Panc1 (cell line): ENCODE measurements at regions not wholly inside any gene's neighbourhood (a gene's known extent, or its start where the extent isn't known, plus 50 kb on each side); places are given as distances from the start of the nearest gene placed in this dataset.

ENCODE experiments used
- POLR2AphosphoS5 ChIP-seq: IDR thresholded peaks from 2 replicates; pipeline ENCODE4 v1.6.1; 2012; ENCODE audit warnings: mild to moderate bottlenecking, low read depth, low read length, moderate library complexity
- SIN3A ChIP-seq: IDR thresholded peaks from 2 replicates; pipeline ENCODE4 v1.6.1; 2012; ENCODE audit warnings: low read depth, mild to moderate bottlenecking, low read length, moderate library complexity, borderline replicate concordance; ENCODE audit not compliant: insufficient read depth
- TCF7L2 ChIP-seq: IDR thresholded peaks from 2 replicates; pipeline ENCODE4 v1.6.1; 2011; ENCODE audit warnings: mild to moderate bottlenecking, low read depth, low read length, inconsistent platforms
- TF ChIP-seq, protein P1 (sequence below): fragments of 450-650 bp; IDR thresholded peaks from 2 replicates; pipeline ENCODE4 v1.5.1; 2017; ENCODE audit warnings: mild to moderate bottlenecking
- TF ChIP-seq, protein P2 (sequence below), 2 experiments: IDR thresholded peaks; 2 replicates each; pipeline ENCODE4 v1.6.1; 2011 to 2012; ENCODE audit warnings: low read depth in 2 of 2, control low read depth in 1 of 2, low read length in 1 of 2, mild to moderate bottlenecking in 1 of 2, moderate library complexity in 1 of 2; ENCODE audit not compliant: insufficient read depth in 1 of 2

DNA sequence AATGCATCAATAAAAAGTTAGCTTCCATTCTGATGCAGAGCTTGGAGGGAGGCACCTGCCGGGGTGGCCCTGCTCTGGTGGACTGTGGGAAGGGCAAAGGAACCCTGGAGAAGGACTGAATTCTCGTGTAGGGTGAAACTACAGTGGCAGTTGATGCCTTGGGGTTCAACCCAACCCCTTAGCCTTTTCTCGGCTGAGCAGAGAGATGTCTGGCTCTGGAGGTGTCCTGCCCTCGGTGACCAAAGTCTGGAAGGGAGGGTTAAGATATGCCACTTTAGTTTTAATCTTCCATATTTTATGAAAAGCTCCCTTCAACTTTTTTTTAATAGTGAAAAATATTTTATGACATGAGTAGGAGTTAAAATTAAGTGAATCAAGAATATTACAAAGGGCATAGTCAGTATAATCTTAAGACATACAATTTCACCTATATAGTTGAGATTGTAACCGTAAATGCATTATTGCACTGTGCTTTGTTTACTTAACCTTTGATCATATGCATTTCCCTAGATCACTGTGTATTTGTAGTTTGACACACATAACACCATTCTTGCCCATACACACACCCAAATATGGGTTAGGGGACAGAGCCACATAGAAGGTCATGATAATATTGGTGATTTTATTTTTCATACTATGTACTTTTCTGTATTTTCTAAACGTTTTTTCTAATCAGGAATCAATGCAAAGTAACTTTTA, 179.6 kb downstream of the MCHR2 start:
- TF ChIP-seq, protein P1, sequence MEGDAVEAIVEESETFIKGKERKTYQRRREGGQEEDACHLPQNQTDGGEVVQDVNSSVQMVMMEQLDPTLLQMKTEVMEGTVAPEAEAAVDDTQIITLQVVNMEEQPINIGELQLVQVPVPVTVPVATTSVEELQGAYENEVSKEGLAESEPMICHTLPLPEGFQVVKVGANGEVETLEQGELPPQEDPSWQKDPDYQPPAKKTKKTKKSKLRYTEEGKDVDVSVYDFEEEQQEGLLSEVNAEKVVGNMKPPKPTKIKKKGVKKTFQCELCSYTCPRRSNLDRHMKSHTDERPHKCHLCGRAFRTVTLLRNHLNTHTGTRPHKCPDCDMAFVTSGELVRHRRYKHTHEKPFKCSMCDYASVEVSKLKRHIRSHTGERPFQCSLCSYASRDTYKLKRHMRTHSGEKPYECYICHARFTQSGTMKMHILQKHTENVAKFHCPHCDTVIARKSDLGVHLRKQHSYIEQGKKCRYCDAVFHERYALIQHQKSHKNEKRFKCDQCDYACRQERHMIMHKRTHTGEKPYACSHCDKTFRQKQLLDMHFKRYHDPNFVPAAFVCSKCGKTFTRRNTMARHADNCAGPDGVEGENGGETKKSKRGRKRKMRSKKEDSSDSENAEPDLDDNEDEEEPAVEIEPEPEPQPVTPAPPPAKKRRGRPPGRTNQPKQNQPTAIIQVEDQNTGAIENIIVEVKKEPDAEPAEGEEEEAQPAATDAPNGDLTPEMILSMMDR: no peak
- TF ChIP-seq POLR2AphosphoS5 (no peak), TCF7L2 (no peak), SIN3A (no peak)
- TF ChIP-seq, protein P2, sequence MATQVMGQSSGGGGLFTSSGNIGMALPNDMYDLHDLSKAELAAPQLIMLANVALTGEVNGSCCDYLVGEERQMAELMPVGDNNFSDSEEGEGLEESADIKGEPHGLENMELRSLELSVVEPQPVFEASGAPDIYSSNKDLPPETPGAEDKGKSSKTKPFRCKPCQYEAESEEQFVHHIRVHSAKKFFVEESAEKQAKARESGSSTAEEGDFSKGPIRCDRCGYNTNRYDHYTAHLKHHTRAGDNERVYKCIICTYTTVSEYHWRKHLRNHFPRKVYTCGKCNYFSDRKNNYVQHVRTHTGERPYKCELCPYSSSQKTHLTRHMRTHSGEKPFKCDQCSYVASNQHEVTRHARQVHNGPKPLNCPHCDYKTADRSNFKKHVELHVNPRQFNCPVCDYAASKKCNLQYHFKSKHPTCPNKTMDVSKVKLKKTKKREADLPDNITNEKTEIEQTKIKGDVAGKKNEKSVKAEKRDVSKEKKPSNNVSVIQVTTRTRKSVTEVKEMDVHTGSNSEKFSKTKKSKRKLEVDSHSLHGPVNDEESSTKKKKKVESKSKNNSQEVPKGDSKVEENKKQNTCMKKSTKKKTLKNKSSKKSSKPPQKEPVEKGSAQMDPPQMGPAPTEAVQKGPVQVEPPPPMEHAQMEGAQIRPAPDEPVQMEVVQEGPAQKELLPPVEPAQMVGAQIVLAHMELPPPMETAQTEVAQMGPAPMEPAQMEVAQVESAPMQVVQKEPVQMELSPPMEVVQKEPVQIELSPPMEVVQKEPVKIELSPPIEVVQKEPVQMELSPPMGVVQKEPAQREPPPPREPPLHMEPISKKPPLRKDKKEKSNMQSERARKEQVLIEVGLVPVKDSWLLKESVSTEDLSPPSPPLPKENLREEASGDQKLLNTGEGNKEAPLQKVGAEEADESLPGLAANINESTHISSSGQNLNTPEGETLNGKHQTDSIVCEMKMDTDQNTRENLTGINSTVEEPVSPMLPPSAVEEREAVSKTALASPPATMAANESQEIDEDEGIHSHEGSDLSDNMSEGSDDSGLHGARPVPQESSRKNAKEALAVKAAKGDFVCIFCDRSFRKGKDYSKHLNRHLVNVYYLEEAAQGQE (IDR thresholded peaks at IDR 0.05; ENCODE audit: insufficient read depth in 1 of 2, low read depth in 2 of 2, low read length in 1 of 2): no peak
